ENCODE measurements at regions not wholly inside any gene's neighbourhood (a gene's known extent, or its start where the extent isn't known, plus 50 kb on each side); places are given as distances from the start of the nearest gene placed in this dataset.

DNA sequence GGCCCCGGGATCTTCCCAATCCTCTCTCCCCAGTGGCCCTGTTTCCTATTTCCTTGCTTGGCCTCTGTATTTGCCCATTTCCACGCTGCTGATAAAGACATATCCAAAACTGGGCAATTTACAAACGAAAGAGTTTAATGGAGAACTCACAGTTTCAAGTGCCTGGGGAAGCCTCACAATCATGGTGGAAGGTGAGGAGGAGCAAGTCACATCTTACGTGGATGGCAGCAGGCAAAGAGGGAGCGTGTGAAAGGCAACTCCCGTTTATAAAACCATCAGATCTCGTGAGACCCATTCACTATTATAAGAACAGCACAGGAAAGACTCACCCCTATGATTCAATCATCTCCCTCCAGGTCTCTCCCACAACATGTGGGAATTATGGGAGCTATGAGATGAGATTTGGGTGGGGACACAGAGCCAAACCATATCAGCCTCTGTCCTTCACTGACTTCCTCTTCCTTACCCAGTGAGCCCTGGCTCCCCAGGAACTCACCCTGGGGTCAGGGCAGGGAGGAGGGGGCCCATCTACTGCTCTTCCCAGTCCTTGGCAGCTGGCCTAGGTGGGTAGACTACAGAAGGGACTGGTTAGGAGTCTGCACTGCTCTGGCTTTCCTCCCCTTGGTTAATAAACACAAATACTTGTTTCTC, 105.8 kb upstream of the MYCN start:
- no peak for DNase-seq (ENCODE audit: low spot score)
- TF ChIP-seq, protein P1, sequence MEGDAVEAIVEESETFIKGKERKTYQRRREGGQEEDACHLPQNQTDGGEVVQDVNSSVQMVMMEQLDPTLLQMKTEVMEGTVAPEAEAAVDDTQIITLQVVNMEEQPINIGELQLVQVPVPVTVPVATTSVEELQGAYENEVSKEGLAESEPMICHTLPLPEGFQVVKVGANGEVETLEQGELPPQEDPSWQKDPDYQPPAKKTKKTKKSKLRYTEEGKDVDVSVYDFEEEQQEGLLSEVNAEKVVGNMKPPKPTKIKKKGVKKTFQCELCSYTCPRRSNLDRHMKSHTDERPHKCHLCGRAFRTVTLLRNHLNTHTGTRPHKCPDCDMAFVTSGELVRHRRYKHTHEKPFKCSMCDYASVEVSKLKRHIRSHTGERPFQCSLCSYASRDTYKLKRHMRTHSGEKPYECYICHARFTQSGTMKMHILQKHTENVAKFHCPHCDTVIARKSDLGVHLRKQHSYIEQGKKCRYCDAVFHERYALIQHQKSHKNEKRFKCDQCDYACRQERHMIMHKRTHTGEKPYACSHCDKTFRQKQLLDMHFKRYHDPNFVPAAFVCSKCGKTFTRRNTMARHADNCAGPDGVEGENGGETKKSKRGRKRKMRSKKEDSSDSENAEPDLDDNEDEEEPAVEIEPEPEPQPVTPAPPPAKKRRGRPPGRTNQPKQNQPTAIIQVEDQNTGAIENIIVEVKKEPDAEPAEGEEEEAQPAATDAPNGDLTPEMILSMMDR (IDR thresholded peaks at IDR 0.05; ENCODE audit: borderline replicate concordance, control extremely low read depth, extremely low read depth, insufficient read depth, missing control alignments), result no peak
- in situ Hi-C loops (cut with MboI; ENCODE audit: low sequenced_read_pairs, unreplicated experiment), result no loop called here

- in situ Hi-C loops (cut with MboI; ENCODE audit: low sequenced_read_pairs, unreplicated experiment), result no loop called here
- TF ChIP-seq, protein P1 (IDR thresholded peaks at IDR 0.05; ENCODE audit: borderline replicate concordance, control extremely low read depth, extremely low read depth, insufficient read depth, missing control alignments), result no peak
- no peak for DNase-seq (ENCODE audit: low spot score)
Measured at GRCh38 chr2:15835991-15836688, 104.2 kb upstream of the MYCN start.

- no peak for DNase-seq (ENCODE audit: low spot score)
- in situ Hi-C loops (cut with MboI; ENCODE audit: low sequenced_read_pairs, unreplicated experiment), result no loop called here
- TF ChIP-seq, protein P1 (IDR thresholded peaks at IDR 0.05; ENCODE audit: borderline replicate concordance, control extremely low read depth, extremely low read depth, insufficient read depth, missing control alignments), result no peak
Measured at GRCh38 chr2:15836689-15837610, 103.4 kb upstream of the MYCN start.

DNA sequence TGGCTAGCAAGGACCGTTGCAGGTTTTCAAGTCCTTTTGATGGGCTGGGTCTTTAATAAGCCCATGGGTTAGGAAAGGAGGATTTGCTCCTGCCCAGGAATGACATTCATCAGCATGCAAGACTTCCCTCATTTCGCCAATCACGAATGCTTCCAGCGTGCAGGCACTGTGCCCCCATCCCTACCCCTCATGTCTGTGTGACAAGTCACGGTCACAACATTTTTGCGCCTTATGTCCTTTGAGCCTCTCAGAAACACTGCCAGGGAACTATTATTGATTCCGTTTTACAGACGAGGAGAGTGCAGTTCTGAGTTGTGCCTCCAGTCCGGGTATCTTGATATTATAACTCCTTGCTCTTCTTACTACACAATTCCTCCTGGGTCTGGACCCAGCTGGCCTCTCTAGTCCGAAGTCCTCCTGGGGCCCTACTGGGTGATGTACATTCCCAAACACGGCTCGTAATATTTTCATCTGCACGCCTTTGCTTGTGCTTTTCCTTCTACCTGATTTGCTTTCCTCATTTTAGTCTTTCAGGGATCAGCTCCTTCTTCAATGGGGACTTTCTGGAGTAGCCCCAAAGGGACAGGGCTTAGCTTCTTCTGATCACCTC, 101.8 kb upstream of the MYCN start:
- no peak for DNase-seq (ENCODE audit: low spot score)
- in situ Hi-C loops (cut with MboI; ENCODE audit: low sequenced_read_pairs, unreplicated experiment), result no loop called here
- TF ChIP-seq, protein P1 (IDR thresholded peaks at IDR 0.05; ENCODE audit: borderline replicate concordance, control extremely low read depth, extremely low read depth, insufficient read depth, missing control alignments), result no peak

DNA sequence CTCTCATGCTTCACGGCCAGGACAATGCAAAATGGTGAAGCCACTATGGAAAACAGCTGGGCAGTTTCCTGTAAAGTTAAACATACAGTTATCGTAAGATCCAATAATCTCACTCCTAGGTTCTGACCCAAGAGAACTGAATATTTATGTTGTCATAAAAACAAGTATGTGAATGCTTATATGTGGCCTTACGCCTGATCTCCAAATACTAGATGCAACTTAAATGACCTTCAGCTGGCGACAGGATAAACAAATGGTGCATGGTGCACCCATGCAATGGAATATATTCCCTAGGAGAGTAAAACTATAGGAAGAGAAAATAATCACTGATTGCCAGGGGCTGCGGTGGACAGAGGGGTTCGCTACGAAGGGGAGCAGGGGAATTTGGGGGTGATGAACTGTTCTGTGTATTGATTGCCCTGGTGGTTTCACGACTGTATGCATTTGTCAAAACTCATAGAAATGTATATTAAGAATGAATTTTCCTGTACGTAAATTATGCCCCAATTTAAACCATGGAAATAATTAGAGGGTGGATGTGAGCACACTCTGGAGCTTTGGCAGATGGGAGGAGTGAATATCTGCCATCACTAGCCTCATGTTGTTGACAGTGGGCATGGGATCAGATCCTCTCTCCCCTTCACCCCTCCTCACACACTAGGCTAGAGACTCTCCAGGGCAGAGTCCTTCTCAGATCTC, 100.8 kb upstream of the MYCN start:
- no peak for DNase-seq (ENCODE audit: low spot score)
- TF ChIP-seq, protein P1 (IDR thresholded peaks at IDR 0.05; ENCODE audit: borderline replicate concordance, control extremely low read depth, extremely low read depth, insufficient read depth, missing control alignments), result no peak
- in situ Hi-C loops (cut with MboI; ENCODE audit: low sequenced_read_pairs, unreplicated experiment), result no loop called here
